ENCODE measurements at regions not wholly inside any gene's neighbourhood (a gene's known extent, or its start where the extent isn't known, plus 50 kb on each side); places are given as distances from the start of the nearest gene placed in this dataset.
"Not testable (repeated sequence)": the region's sequence is repeated elsewhere in the genome, so short reads cannot be mapped to it uniquely, and the experiment has no call there.

GRCh38 chrX:112211459-112211858 lies 128.9 kb upstream of the TRPC5 start:
- Histone ChIP-seq H3K27ac (ENCODE audit: low read depth in 1 of 2, low read length in 1 of 2) (no peak overlapping the region), H3K27me3 (ENCODE audit: control insufficient read depth in 3 of 3, insufficient read depth in 3 of 3, low read length in 2 of 3) (peaks cover 0 to 30% (median 2%) of the 10 kb centered on the region in 3 donors), H3K9ac (ENCODE audit: insufficient read depth in 1 of 2, low read length in 2 of 2) (no peak overlapping the region), H3K36me3 (ENCODE audit: control insufficient read depth in 4 of 4, insufficient read depth in 4 of 4, low read length in 4 of 4) (no peaks in the 10 kb centered on the region), H3K4me3 (no peak overlapping the region), H3K9me3 (ENCODE audit: control insufficient read depth in 4 of 4, insufficient read depth in 3 of 4, low read length in 3 of 4) (no peaks in the 10 kb centered on the region), H3K4me1 (ENCODE audit: control insufficient read depth in 5 of 5, insufficient read depth in 5 of 5, low read length in 5 of 5) (no peaks in the 10 kb centered on the region)
- no peak for TF ChIP-seq CTCF (IDR thresholded peaks at IDR 0.05; ENCODE audit: control extremely low read depth, extremely low read depth)
- ATAC-seq (ENCODE audit: insufficient read depth, low FRiP score): no peak
- WGBS, 2 donors: 49 to 64% methylated on average over 3 of the region's 3 CpGs
- DNase-seq: no peak

- DNase-seq: no peak
- no peak overlapping the region for H3K9ac ChIP-seq (ENCODE audit: insufficient read depth in 1 of 2, low read length in 2 of 2)
- no peak overlapping the region for H3K4me3 ChIP-seq
- H3K9me3 ChIP-seq (ENCODE audit: control insufficient read depth in 4 of 4, insufficient read depth in 3 of 4, low read length in 3 of 4): no peaks in the 10 kb centered on the region
- TF ChIP-seq CTCF (IDR thresholded peaks at IDR 0.05; ENCODE audit: control extremely low read depth, extremely low read depth): no peak
- no peak for ATAC-seq (ENCODE audit: insufficient read depth, low FRiP score)
- H3K4me1 ChIP-seq (ENCODE audit: control insufficient read depth in 5 of 5, insufficient read depth in 5 of 5, low read length in 5 of 5): no peaks in the 10 kb centered on the region
- no peak overlapping the region for H3K27ac ChIP-seq (ENCODE audit: low read depth in 1 of 2, low read length in 1 of 2)
- no peaks in the 10 kb centered on the region for H3K36me3 ChIP-seq (ENCODE audit: control insufficient read depth in 4 of 4, insufficient read depth in 4 of 4, low read length in 4 of 4)
- peaks cover 0 to 40% (median 14%) of the 10 kb centered on the region in 3 donors for H3K27me3 ChIP-seq (ENCODE audit: control insufficient read depth in 3 of 3, insufficient read depth in 3 of 3, low read length in 2 of 3)
- WGBS, 2 donors: 53 to 70% methylated on average over 3 of the region's 3 CpGs
These were observed 115.3 kb upstream of the TRPC5 start for GRCh38 chrX:112197840-112198239.

- H3K27ac ChIP-seq (ENCODE audit: low read depth in 1 of 2, low read length in 1 of 2): no peak overlapping the region
- no peak for DNase-seq
- WGBS, 2 donors: 47 to 56% methylated on average over 4 of the region's 4 CpGs
- peaks cover 0 to 41% (median 0%) of the 10 kb centered on the region in 3 donors for H3K27me3 ChIP-seq (ENCODE audit: control insufficient read depth in 3 of 3, insufficient read depth in 3 of 3, low read length in 2 of 3)
- no peaks in the 10 kb centered on the region for H3K9me3 ChIP-seq (ENCODE audit: control insufficient read depth in 4 of 4, insufficient read depth in 3 of 4, low read length in 3 of 4)
- H3K4me1 ChIP-seq (ENCODE audit: control insufficient read depth in 5 of 5, insufficient read depth in 5 of 5, low read length in 5 of 5): no peaks in the 10 kb centered on the region
- no peaks in the 10 kb centered on the region for H3K36me3 ChIP-seq (ENCODE audit: control insufficient read depth in 4 of 4, insufficient read depth in 4 of 4, low read length in 4 of 4)
- no peak overlapping the region for H3K9ac ChIP-seq (ENCODE audit: insufficient read depth in 1 of 2, low read length in 2 of 2)
- no peak overlapping the region for H3K4me3 ChIP-seq
- ATAC-seq (ENCODE audit: insufficient read depth, low FRiP score): no peak
- no peak for TF ChIP-seq CTCF (IDR thresholded peaks at IDR 0.05; ENCODE audit: control extremely low read depth, extremely low read depth)
These were observed 108.1 kb upstream of the TRPC5 start for GRCh38 chrX:112190646-112191045.

- not testable (repeated sequence) for H3K36me3 ChIP-seq (ENCODE audit: control insufficient read depth in 4 of 4, insufficient read depth in 4 of 4, low read length in 4 of 4); ATAC-seq (ENCODE audit: insufficient read depth, low FRiP score); H3K9ac ChIP-seq (ENCODE audit: insufficient read depth in 1 of 2, low read length in 2 of 2); H3K4me3 ChIP-seq; DNase-seq; H3K27ac ChIP-seq (ENCODE audit: low read depth in 1 of 2, low read length in 1 of 2); H3K9me3 ChIP-seq (ENCODE audit: control insufficient read depth in 4 of 4, insufficient read depth in 3 of 4, low read length in 3 of 4); H3K4me1 ChIP-seq (ENCODE audit: control insufficient read depth in 5 of 5, insufficient read depth in 5 of 5, low read length in 5 of 5)
- 72 to 74% methylated on average over 3 of the region's 3 CpGs for WGBS, 2 donors
- H3K27me3 ChIP-seq (ENCODE audit: control insufficient read depth in 3 of 3, insufficient read depth in 3 of 3, low read length in 2 of 3): peaks cover 0 to 17% (median 3%) of the 10 kb centered on the region in 3 donors
These were observed 98.8 kb upstream of the TRPC5 start for GRCh38 chrX:112181361-112181760.
